ENCODE measurements at regions not wholly inside any gene's neighbourhood (a gene's known extent, or its start where the extent isn't known, plus 50 kb on each side); places are given as distances from the start of the nearest gene placed in this dataset.

DNA sequence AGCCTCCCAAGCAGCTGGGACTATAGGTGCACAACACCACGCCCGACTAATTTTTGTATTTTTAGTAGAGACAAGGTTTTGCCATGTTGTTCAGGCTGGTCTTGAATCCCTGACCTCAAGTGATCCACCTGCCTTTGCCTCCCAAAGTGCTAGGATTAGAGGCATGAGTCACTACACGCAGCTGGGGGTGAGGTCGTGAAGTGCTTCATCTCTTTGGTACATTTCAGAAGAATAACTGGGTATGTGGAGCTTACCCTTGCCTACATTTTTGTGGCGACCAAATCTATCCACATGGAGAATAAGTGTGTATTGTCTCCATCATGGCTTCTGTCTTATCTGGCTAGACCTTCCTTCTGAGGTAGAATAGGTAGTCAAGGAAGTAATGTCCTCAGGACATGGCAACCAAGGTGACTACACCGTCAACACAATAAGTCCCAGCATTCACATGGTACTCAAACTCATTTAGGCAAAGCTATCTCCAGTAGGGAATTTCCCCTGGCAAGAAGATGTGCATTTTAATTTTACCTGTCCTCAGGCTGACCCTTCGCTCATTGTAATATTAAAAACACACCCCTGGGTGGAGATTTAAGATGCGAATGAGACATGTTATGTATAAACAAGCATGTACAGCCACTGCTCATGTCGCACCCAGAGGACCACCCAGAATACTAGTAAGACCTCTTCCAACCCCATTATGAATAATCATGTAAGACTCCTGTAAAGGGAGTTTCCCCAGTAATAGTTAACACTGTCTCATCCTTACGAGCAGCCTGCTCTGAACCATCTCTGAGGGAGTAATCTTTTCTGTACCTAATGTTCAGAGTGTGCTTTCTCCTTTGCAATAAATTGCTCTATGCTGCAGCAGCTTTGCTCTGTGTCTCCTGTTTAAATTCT lies 1173.2 kb downstream of the TAF11L14 start:
- DNase-seq: no peak

DNA sequence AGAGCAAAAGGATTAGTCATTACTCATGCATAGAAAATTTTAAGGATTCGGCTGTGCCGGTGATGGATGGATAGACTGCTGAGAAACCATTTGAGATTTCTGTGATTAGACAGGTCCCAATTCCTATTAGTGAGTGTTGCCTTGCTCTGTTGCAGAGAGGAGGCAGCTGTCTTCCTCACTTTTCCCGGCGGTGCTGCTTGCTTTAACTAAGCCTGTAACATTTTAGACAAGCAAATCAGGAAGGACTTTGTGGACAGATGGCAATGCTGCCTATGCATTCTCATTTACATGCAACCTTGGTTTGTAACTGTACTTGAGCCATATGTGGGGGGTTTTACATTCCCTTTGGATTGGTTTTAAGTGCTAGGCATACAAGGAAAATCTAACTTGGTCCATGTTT lies 1176.3 kb downstream of the CDH18 start:
- DNase-seq: no peak

DNA sequence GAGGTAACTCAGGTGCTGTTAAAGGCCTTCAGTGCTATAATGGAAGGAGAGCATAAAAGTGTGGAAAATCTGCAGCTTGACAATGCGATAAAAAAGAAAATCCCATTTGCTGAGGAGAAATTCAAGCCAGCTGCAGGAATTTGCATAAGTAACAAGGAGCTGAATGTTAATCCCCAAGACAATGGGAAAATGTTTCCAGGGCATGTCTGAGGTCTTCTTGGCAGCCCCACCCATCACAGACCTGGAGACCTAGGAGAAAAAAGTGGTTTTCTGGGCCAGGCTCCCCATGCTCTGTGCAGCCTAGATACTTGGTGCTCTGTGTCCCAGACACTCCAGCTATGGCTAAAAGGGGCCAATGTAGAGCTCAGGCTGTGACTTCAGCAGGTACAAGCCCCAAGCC lies 1159.6 kb downstream of the CDH18 start:
- DNase-seq: no peak

DNA sequence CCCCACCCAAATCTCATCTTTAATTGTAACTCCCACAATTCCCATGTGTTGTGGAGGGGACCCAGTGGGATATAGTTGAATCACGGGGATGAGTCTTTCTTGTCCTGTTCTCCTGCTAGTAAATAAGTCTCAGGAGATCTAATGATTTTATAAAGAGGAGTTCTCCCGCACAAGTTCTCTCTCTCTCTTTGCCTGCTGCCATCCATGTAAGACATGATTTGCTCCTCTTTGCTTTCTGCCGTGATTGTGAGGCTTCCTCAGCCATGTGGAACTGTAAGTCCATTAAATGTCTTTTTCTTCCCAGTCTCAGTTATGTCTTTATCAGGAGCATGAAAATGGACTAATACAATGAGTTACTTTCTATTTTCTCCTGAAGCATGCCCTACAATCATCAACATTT lies 1158.5 kb downstream of the CDH18 start:
- no peak for DNase-seq

DNA sequence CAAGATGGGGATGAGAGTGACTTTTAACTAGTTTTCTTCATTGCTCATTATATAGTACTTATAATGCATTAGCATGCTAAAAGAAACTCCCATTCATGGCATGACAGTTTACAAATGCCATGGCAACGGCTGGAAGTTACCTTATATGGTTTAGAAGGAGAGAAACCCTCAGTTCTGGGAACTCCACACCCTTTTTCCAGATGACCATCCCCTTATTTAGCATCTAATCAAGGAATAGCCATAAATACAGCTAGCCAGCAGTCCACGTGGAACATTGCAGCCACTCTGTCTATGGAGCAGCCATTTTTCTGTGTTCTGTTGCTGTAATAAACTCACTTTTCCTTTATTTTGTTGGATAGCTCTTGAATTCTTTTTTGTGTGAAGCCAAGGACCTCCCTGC lies 1137.8 kb downstream of the CDH18 start:
- no peak for DNase-seq

DNA sequence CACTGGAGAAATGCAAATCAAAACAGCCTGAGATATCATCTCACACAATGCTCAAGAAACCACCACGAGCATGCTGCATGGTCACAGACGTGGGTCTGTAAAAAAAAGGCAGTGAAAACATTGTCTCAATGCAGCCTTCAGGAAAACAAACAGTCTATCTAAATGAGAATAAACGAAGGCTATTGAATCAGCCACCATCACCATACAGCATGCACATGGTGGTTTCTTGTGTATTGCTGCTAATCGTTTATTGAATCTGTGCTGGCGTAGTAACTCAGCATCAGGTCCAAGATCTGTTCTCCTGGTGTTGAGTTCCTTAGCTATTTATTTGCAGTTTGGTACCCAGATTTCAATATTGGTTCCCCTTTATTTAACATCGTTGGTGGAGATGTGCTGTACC lies 1115.0 kb downstream of the CDH18 start:
- no peak for DNase-seq

DNA sequence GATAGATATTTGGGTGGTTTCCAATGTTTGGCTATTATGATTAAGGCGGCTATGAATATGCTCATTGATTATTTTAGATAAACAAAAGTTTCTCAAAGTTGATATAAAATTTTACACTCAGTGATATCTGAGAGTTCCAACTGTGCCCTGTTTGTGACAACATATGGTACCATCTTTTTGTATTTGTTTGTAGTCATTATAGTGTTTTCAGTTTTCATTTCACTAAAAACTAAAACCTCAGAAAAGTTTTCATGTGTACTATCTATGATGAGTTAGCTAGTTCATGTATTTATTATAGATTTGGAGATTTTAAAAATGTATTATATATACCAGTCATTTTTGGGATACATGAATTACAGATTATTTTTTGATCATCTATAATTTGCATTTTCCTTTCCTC lies 1111.4 kb downstream of the CDH18 start:
- no peak for DNase-seq

DNA sequence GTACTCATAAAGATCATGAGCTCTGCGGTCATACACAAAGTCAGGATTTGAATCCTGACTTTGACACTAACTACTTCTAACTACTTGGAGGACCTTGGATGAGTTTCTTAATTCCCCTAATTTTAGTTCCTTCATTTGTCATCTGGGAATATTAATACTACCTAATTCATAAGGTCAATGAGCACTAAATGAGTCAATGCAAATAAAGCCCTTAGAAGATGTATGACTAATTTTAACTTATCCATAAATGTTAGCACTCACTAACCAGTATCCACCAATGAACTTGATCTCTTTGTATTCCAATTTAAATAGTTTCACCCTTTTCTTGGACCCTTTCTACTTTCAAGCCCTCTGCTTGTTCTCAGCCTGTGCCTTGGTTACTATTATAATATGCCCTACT lies 1106.4 kb downstream of the CDH18 start:
- DNase-seq: no peak

DNA sequence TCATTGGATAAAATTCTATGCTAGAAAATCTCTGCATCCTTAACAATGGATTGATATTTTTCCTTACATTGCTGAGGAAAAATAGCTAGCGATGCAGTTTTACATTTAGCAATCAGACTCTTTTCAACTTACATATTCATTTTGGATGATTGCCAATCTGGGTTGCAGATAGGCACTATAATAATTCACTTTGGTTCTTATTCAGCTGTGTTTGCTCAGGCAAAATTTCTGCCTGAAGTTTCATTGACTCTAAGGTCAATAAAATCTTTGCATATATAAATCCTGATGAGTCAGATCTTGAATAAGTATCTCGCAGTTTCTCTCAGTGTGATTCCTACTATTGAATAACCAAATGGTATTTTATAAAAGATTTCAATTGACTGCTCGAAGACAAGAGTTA lies 1105.8 kb downstream of the CDH18 start:
- peak; percentile 1 for DNase-seq

DNA sequence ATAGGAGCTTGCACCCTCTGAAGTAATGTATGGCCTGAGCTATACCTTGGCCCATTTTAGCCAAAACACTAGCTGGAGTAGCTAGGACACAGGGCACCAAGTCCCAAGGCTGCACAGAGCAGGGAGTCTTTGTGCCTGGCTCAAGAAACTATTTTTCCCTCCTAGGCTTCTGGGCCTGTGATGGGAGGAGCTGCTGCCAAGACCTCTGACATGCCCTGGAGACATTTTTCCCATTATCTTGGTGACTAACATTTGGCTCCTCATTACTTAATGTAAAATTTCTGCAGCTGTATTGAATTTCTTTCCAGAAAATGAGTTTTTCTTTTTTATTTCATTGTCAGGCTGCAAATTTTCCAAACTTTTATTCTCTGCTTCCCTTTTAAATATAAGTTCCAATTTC lies 1099.2 kb downstream of the CDH18 start:
- no peak for DNase-seq

DNA sequence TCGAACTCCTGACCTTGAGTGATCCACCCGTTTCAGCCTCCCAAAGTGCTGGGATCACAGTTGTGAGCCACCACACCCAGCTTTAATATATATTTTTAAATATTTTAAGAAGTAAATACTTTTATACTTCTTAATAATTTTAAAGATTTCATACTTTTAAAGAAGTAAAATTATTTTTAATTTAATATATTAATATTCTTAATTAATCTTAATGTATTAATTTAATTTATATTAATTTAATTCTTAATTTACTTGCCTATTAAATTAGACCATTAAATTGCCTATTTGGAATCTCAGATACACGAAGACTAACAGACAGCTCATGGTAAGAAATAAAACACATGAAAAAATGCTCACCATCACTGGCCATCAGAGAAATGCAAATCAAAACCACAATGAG lies 1087.4 kb downstream of the CDH18 start:
- DNase-seq: no peak

DNA sequence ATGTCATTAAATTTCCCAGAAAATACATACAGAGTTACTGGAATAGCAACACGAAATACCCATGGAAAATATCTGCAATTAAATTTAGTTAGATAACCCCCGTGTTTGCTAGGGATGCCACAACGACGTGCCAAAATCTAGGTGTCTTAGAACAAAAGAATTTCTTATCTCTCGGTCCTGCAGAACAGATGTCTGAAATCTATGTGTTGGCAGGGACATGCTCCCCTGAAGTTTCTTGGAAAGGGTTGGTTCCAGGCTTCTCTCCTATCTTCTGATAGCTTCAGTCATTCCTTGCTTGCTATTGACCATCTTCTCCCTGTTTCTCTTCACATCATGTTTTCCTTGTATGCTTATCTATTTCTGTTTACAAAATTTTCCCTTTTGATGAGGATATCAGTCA lies 1067.0 kb downstream of the CDH18 start:
- no peak for DNase-seq

DNA sequence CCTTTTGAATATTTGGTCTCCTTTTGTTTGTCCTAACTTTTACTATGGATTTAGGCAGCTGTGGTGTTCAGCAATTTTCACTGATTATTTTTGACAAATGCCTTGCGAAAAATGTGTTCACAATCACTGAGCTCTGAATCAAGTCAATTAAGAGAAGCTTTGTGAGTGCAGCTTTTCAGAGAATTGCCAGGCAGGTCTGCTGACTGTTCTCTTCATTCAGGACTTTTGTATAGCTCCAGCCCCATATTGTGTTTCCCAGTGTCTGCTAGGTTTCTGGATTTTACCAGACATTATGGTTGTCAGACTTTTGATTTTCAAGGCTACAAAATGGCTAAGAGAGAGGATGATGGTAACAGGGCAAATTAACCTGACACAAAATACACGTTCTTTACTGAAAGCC lies 1055.9 kb downstream of the CDH18 start:
- DNase-seq: no peak

DNA sequence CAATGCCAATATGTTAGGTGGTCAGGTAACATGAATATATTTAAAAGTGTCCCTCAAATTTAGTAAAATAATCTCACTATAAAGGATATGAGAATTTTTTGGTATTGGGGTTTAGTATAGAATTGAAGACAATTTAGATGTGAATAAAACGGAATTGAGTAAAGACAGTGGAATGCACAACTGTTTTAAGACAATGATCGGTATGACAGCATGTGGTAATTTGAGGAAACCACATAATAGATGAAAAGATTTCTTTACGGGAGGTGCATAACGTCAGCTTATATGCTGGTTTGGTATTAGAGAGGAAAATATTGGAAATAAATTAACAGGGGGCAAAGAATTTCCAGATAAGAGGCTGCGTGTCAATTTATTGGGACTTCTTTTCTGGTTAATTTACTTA lies 1043.2 kb downstream of the CDH18 start:
- no peak for DNase-seq

DNA sequence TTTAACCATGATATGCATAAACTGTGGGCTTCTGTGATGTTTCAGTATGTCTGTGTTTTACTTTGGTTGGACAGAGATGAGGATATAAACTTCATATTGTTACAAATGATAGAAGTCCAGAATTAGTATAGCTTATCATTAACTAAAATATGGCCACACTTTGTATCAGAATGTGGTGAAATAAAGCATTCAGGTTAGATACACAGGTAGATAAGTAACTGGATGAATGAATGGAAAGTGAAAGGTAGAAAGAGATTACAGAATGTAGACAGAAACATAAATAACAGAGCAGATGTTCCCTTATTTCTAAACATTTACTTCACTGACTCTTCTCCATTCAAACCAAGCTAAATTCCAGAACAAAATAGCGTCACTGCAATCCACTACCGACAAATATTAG lies 1033.8 kb downstream of the CDH18 start:
- DNase-seq: no peak

DNA sequence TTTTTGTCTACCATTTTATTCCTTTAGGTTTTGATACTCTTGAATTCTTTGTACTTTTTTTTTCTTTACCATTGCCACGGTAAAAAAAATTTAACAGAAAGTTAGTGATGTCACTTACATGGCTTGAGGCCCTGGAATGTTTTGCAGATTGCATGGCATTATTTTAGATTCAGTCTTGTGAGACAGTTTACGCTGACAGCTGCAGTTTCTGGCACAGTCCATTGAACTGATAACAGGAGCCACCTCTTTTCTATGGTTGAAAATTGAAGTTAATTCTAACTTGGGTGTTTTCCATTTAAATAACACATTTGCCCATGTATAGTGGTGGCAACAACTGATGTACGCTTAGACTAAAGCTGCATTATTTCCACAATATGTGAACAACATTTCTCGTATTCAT lies 1028.5 kb downstream of the CDH18 start:
- peak; percentile 72 for DNase-seq

DNA sequence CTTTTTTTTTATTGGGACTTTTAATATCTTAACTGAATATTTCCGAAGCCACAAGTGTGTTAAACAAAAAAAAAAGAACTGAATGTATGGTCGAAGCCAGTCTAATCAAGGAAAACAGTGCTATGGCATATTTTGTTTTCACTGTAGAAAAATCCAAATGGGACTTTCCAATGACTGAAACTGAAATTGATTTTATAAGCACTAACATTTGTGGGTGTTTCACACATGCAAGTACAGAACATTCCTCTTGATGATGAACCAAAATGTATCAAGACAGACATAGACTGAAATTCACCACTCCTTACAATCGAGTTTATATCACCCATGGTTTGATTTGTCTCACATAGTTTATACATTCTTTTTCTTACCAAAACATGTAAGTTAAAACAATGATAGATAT lies 1026.8 kb downstream of the CDH18 start:
- DNase-seq: no peak

DNA sequence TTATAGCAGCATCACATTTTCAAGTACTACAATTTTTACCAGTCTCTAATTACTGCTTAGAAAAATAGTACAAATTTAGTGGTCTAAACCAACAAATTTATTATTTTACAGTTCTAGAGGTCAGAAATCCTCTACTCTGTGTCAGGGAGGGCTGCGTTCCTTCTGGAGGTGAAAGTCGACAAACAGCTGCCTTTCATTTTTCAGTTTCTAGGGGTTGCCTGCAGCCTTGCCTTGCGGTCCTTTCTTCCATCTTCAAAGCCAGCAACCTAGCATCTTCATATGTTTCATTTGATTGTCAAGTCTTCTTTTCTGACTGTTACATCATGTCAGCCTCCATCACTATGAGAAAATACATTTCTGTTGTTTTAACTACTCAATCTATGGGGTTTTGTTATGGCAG lies 1022.1 kb downstream of the CDH18 start:
- DNase-seq: no peak

DNA sequence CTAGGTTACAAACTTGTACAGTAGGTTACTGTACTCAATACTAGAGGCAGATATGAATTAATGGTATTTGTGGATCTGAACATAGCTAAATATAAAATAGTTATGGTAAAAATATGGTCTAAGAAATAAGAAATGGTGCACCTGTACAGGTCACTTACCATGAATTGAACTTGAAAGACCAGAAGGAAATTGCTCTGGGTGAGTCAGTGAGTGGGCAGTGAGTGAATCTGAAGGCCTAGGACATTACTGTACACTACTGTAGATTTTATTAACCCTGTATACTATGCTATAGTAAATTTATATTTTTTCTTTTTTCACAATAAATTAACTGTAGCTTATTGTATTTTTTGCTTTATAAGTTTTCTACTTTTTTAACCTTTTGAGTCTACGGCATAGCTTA lies 1020.4 kb downstream of the CDH18 start:
- no peak for DNase-seq

DNA sequence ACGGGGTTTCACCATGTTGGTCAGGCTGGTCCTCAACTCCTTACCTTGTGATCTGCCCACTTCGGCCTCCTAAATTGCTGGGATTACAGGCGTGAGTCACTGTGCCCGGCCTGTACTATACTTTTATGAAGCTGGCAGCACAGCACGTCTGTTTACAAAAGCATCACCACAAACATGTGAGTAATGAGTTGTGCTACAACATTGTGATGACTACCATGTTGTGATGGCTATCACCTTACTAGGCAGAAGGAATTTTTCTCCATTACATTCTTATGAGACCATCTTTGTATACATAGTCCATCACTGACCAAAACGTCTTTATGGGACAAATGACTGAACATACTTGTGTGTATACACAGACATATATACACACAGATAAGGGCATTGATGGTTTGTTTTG lies 1019.0 kb downstream of the CDH18 start:
- no peak for DNase-seq

DNA sequence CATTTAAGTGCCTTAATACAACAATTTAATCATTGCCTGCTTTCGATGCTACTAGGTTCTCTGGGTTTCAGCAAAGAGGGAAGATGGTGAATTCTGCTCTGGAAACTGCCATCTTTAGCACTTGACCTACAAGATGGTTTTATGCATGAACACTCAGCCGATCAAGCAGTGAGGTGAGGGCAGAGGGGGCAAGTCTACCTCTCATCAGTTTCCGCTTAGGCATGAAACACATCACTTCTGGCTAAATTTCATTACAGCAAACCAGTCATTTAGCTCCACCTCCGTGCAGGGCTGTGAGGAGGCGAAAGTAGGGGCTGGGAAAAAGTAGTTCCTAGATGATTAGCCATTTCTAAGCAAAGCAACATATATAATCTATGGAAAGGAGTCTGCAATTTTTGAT lies 1018.0 kb downstream of the CDH18 start:
- no peak for DNase-seq

DNA sequence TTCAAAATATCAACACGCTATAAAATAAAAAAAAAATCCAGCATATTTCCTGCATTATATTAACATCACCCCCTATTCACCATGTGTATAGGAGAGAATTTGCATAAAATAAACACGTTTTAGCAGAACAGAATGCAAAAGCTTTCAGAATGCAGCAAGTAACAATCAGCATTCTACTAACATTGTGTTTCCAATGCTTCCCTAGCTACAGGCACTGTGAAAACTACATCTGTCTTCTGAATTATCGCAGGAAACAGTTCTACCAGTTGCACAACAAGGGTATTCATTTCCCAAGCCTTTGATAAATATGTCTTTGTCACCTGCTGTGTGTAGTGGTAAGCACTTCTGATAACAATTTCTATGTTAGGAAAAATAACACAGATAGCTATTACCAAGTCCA lies 1015.8 kb downstream of the CDH18 start:
- DNase-seq: no peak

DNA sequence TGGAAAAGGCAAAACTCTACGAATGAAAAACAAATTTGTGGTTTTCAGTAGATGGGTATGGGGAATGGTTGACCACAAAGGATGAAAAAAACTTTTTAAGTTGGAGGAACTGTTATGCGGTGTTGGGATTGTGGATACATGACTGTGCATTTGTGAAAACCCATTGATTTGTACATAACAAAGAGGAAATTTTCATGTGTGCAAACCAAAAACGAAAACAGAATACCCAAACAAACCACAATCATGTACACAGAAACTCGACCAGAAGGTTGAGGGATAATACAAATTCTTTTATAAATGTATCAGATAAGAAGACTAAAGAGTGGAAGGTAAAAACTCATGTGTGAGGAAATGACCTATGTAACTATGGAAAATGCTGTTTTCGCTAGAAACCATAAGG lies 1012.4 kb downstream of the CDH18 start:
- no peak for DNase-seq

DNA sequence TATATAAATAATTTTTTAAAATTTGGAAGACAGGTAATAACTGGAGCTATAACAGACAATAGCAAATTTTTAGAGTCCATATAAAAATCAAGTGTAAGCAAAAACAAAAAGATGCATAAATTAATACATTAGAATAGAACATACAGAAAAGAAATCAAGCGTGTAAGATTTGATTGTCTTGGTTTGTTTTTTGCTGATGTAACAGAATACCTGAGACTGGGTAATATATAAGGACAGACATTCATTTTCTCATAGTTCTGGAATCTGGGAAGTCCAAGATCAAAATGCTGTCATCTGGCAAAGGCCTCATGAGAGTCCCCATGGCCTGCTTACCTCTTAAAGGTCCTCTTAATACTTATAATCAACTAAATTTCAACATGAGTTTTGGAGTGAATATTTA lies 1010.1 kb downstream of the CDH18 start:
- no peak for DNase-seq

Measured in tongue (tissue), 1 donor.